WI38 (cell line): ENCODE measurements at regions not wholly inside any gene's neighbourhood (a gene's known extent, or its start where the extent isn't known, plus 50 kb on each side); places are given as distances from the start of the nearest gene placed in this dataset.

Source experiments
- H3K4me3 ChIP-seq: 2 replicates; pipeline ENCODE4 v1.5.1; 2011; ENCODE audit warnings: low read depth, mild to moderate bottlenecking, control low read depth, low read length
- CTCF ChIP-seq: IDR thresholded peaks from 2 replicates; pipeline ENCODE4 v1.5.1; 2012; ENCODE audit warnings: low read depth, mild to moderate bottlenecking, control low read depth, low read length

GRCh38 chr18:71707985-71708500 lies 836.1 kb downstream of the CBLN2 start:
- TF ChIP-seq CTCF, result no peak
- H3K4me3 ChIP-seq, result no peak overlapping the region

GRCh38 chr18:71707400-71707799 lies 836.7 kb downstream of the CBLN2 start:
- no peak overlapping the region for H3K4me3 ChIP-seq
- no peak for TF ChIP-seq CTCF

- H3K4me3 ChIP-seq, result no peak overlapping the region
- TF ChIP-seq CTCF, result no peak
These were observed 854.6 kb downstream of the CBLN2 start for GRCh38 chr18:71689416-71690160.

GRCh38 chr18:71682591-71682990 lies 861.6 kb downstream of the CBLN2 start:
- H3K4me3 ChIP-seq, result no peak overlapping the region
- TF ChIP-seq CTCF, result no peak

- no peak overlapping the region for H3K4me3 ChIP-seq
- TF ChIP-seq CTCF, result no peak
These were observed 866.0 kb downstream of the CBLN2 start for GRCh38 chr18:71678144-71678543.

- H3K4me3 ChIP-seq, result no peak overlapping the region
- TF ChIP-seq CTCF, result no peak
These were observed 870.2 kb downstream of the CBLN2 start for GRCh38 chr18:71673954-71674353.

GRCh38 chr18:71673498-71673897 lies 870.6 kb downstream of the CBLN2 start:
- no peak for TF ChIP-seq CTCF
- no peak overlapping the region for H3K4me3 ChIP-seq
